ENCODE measurements at regions not wholly inside any gene's neighbourhood (a gene's known extent, or its start where the extent isn't known, plus 50 kb on each side); places are given as distances from the start of the nearest gene placed in this dataset.

DNA sequence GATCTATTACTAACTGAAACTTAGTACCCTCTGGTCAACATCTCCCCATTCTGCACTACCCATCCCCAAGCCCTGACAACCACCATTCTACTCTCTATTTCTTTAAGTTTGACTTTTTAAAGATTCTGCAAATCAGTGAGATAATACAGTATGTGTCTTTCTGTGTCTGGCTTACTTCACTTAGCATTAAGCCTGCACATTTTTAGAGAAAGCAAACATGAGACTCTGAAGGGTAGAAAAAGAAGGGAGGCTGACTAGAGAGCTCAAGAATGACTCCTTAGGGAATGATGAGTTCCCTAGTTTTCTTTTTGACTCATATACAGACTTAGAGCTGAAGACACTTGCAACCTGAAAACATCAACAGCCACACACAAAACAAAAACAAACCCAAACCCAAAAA, 311.3 kb downstream of the SQOR start:
- no peaks in the 10 kb centered on the region for H3K9me3 ChIP-seq (ENCODE audit: control insufficient read depth in 1 of 2, low read length in 2 of 2)
- H3K27ac ChIP-seq (ENCODE audit: low read depth, low read length) = no peak overlapping the region
- Mint-ChIP-seq H3K27me3 (no peaks in the 10 kb centered on the region), H3K36me3 (no peaks in the 10 kb centered on the region), H3K27ac (no peak overlapping the region), H3K4me1 (no peaks in the 10 kb centered on the region), H3K9me3 (peaks cover 0 to 8% (median 2%) of the 10 kb centered on the region in 8 donors), H3K4me3 (peak overlapping the region in 1 of 8 donors; percentile 13)
- no peaks in the 10 kb centered on the region for H3K27me3 ChIP-seq (ENCODE audit: insufficient read depth, low read length)
- ChIA-PET CTCF (ENCODE audit: partially characterized antibody) (no interaction called here), POLR2A (ENCODE audit: partially characterized antibody) (no interaction called here)
- H3K4me1 ChIP-seq (ENCODE audit: insufficient read depth, low read length) = no peaks in the 10 kb centered on the region
- H3K36me3 ChIP-seq (ENCODE audit: insufficient read depth, low read length) = no peaks in the 10 kb centered on the region
- DNase-seq = no peak
- intact Hi-C loops (cut with micrococcal nuclease) = no loop called here
- no peak overlapping the region for H3K4me3 ChIP-seq (ENCODE audit: low read length in 2 of 2)

- no peaks in the 10 kb centered on the region for H3K36me3 ChIP-seq (ENCODE audit: insufficient read depth, low read length)
- no peak for DNase-seq
Measured at GRCh38 chr15:45948181-45948621, 313.4 kb downstream of the SQOR start.

DNA sequence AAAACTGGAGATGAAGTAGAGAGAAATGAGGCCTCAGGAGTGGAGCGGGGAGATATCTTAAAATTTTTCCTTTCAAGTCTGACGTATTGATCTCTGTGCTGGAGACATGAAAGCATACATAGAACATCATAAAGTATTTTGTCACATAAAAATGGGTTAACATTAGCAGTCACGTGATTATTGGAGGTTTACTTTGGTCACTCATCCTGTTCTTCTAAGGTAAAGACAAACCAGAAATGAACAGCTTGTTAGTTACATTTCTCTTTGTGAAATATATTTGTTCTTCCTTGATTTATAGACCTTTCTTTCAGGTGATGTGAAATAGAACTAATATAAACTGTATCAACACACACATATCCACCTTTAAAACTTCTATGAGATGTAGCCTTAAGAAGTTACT, 324.1 kb downstream of the SQOR start:
- CTCF ChIA-PET (ENCODE audit: partially characterized antibody) = no interaction called here
- POLR2A ChIA-PET (ENCODE audit: partially characterized antibody) = no interaction called here
- no peaks in the 10 kb centered on the region for H3K9me3 ChIP-seq (ENCODE audit: control insufficient read depth in 1 of 2, low read length in 2 of 2)
- Mint-ChIP-seq H3K27ac (no peak overlapping the region), H3K27me3 (peaks cover 2% of the 10 kb centered on the region in 2 donors), H3K36me3 (peaks cover 0 to 3% of the 10 kb centered on the region in 2 donors), H3K4me3 (no peak overlapping the region), H3K9me3 (peaks cover 5 to 36% (median 30%) of the 10 kb centered on the region in 8 donors), H3K4me1 (no peaks in the 10 kb centered on the region)
- H3K36me3 ChIP-seq (ENCODE audit: insufficient read depth, low read length) = no peaks in the 10 kb centered on the region
- DNase-seq = no peak
- intact Hi-C loops (cut with micrococcal nuclease) = no loop called here
- H3K4me3 ChIP-seq (ENCODE audit: low read length in 2 of 2) = no peak overlapping the region
- H3K27me3 ChIP-seq (ENCODE audit: insufficient read depth, low read length) = no peaks in the 10 kb centered on the region
- H3K4me1 ChIP-seq (ENCODE audit: insufficient read depth, low read length) = no peaks in the 10 kb centered on the region
- no peak overlapping the region for H3K27ac ChIP-seq (ENCODE audit: low read depth, low read length)

More at GRCh38 chr15:45948181-45948621, 313.4 kb downstream of the SQOR start:
- Mint-ChIP-seq H3K27me3 (no peaks in the 10 kb centered on the region), H3K27ac (no peak overlapping the region), H3K4me1 (no peaks in the 10 kb centered on the region), H3K9me3 (peaks cover 0 to 8% (median 3%) of the 10 kb centered on the region in 8 donors), H3K4me3 (no peak overlapping the region), H3K36me3 (no peaks in the 10 kb centered on the region)
- Histone ChIP-seq H3K9me3 (ENCODE audit: control insufficient read depth in 1 of 2, low read length in 2 of 2) (no peaks in the 10 kb centered on the region), H3K4me3 (ENCODE audit: low read length in 2 of 2) (no peak overlapping the region), H3K4me1 (ENCODE audit: insufficient read depth, low read length) (no peaks in the 10 kb centered on the region), H3K27ac (ENCODE audit: low read depth, low read length) (no peak overlapping the region), H3K27me3 (ENCODE audit: insufficient read depth, low read length) (no peaks in the 10 kb centered on the region)
- intact Hi-C loops (cut with micrococcal nuclease) = no loop called here
- ChIA-PET CTCF (ENCODE audit: partially characterized antibody) (no interaction called here), POLR2A (ENCODE audit: partially characterized antibody) (no interaction called here)

- ChIA-PET POLR2A (ENCODE audit: partially characterized antibody) (no interaction called here), CTCF (ENCODE audit: partially characterized antibody) (no interaction called here)
- H3K9me3 ChIP-seq (ENCODE audit: control insufficient read depth in 1 of 2, low read length in 2 of 2) = no peaks in the 10 kb centered on the region
- Mint-ChIP-seq H3K4me3 (no peak overlapping the region), H3K36me3 (peaks cover 0 to 3% of the 10 kb centered on the region in 2 donors), H3K9me3 (peaks cover 5 to 35% (median 26%) of the 10 kb centered on the region in 8 donors), H3K4me1 (peaks cover 0 to 1% (median 0%) of the 10 kb centered on the region in 4 donors), H3K27me3 (peaks cover 0 to 2% of the 10 kb centered on the region in 2 donors), H3K27ac (no peak overlapping the region)
- DNase-seq = no peak
- no peaks in the 10 kb centered on the region for H3K4me1 ChIP-seq (ENCODE audit: insufficient read depth, low read length)
- intact Hi-C loops (cut with micrococcal nuclease) = no loop called here
- H3K27ac ChIP-seq (ENCODE audit: low read depth, low read length) = no peak overlapping the region
- no peaks in the 10 kb centered on the region for H3K27me3 ChIP-seq (ENCODE audit: insufficient read depth, low read length)
- no peaks in the 10 kb centered on the region for H3K36me3 ChIP-seq (ENCODE audit: insufficient read depth, low read length)
- no peak overlapping the region for H3K4me3 ChIP-seq (ENCODE audit: low read length in 2 of 2)
Measured at GRCh38 chr15:45962733-45963132, 327.9 kb downstream of the SQOR start.

- ChIA-PET CTCF (ENCODE audit: partially characterized antibody) (no interaction called here), POLR2A (ENCODE audit: partially characterized antibody) (no interaction called here)
- DNase-seq = no peak
- peaks cover 0 to 8% (median 2%) of the 10 kb centered on the region in 8 donors for H3K9me3 Mint-ChIP-seq
- H3K4me1 Mint-ChIP-seq = peaks cover 0 to 1% (median 0%) of the 10 kb centered on the region in 4 donors
- H3K27me3 Mint-ChIP-seq = no peaks in the 10 kb centered on the region
- H3K36me3 Mint-ChIP-seq = no peaks in the 10 kb centered on the region
- H3K4me3 Mint-ChIP-seq = no peak overlapping the region
- Histone ChIP-seq H3K27ac (ENCODE audit: low read depth, low read length) (no peak overlapping the region), H3K4me3 (ENCODE audit: low read length in 2 of 2) (no peak overlapping the region), H3K36me3 (ENCODE audit: insufficient read depth, low read length) (no peaks in the 10 kb centered on the region), H3K27me3 (ENCODE audit: insufficient read depth, low read length) (no peaks in the 10 kb centered on the region), H3K4me1 (ENCODE audit: insufficient read depth, low read length) (no peaks in the 10 kb centered on the region), H3K9me3 (ENCODE audit: control insufficient read depth in 1 of 2, low read length in 2 of 2) (no peaks in the 10 kb centered on the region)
- H3K27ac Mint-ChIP-seq = no peak overlapping the region
- intact Hi-C loops (cut with micrococcal nuclease) = no loop called here
Measured at GRCh38 chr15:45970542-45970941, 335.7 kb downstream of the SQOR start.

DNA sequence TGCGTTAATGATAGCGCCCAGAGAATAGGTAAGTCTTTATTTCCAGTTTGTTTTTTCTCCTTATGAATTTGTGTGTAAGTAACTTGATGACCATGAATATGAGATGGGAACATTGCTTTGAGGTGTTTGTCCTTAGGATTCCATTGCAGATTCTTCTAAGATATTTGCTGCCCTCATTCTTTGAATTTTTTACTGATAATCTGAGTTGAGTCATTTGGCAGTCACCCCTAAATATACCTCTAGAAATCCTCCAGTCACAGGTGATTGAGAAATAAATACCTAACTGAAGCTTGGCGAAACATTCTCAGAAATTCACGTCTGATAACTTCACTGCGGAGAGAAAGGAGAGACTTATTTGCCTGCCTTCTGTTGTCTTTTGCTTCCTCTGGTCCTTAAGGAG, 345.5 kb downstream of the SQOR start:
- peaks cover 0 to 10% (median under 1%) of the 10 kb centered on the region in 8 donors for H3K9me3 Mint-ChIP-seq
- no peak overlapping the region for H3K27ac ChIP-seq (ENCODE audit: low read depth, low read length)
- no peaks in the 10 kb centered on the region for H3K27me3 ChIP-seq (ENCODE audit: insufficient read depth, low read length)
- H3K9me3 ChIP-seq (ENCODE audit: control insufficient read depth in 1 of 2, low read length in 2 of 2) = no peaks in the 10 kb centered on the region
- intact Hi-C loops (cut with micrococcal nuclease) = no loop called here
- no peaks in the 10 kb centered on the region for H3K36me3 Mint-ChIP-seq
- ChIA-PET POLR2A (ENCODE audit: partially characterized antibody) (no interaction called here), CTCF (ENCODE audit: partially characterized antibody) (no interaction called here)
- H3K27me3 Mint-ChIP-seq = no peaks in the 10 kb centered on the region
- no peaks in the 10 kb centered on the region for H3K36me3 ChIP-seq (ENCODE audit: insufficient read depth, low read length)
- no peak for DNase-seq
- no peak overlapping the region for H3K4me3 Mint-ChIP-seq
- H3K4me1 ChIP-seq (ENCODE audit: insufficient read depth, low read length) = no peaks in the 10 kb centered on the region
- no peak overlapping the region for H3K4me3 ChIP-seq (ENCODE audit: low read length in 2 of 2)
- H3K4me1 Mint-ChIP-seq = no peaks in the 10 kb centered on the region
- H3K27ac Mint-ChIP-seq = no peak overlapping the region

DNA sequence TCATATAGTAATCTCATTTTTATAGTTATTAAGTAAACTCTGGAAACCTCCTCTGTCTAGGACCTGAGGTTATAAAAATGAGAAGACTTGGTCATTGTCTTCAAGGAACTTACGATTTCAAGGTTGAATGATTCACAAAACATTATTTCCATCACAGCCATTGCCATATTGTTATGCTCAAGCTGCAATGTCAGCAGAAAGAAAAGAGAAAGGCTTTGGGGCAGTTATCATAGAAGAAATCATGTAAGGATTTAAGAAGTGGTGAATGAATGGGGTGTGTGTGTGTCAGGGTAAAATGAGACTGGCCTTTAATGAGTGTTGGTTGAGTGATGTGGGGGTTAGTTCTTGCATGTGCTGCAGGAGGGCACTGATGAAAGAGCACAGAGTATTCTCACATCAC, 346.8 kb downstream of the SQOR start:
- POLR2A ChIA-PET (ENCODE audit: partially characterized antibody) = no interaction called here

GRCh38 chr15:45991863-45992262, 357.0 kb downstream of the SQOR start:
- ChIA-PET CTCF (ENCODE audit: partially characterized antibody) (no interaction called here), POLR2A (ENCODE audit: partially characterized antibody) (interaction anchor here (1.2 kb wide), 1 partner anchor 9 kb away, joined by 4 read pairs; no protein-coding TSS in a partner anchor)
- no peaks in the 10 kb centered on the region for H3K4me1 ChIP-seq (ENCODE audit: insufficient read depth, low read length)
- Mint-ChIP-seq H3K27me3 (no peaks in the 10 kb centered on the region), H3K36me3 (no peaks in the 10 kb centered on the region), H3K4me3 (no peak overlapping the region), H3K9me3 (peaks cover 0 to 13% (median 3%) of the 10 kb centered on the region in 8 donors), H3K27ac (no peak overlapping the region), H3K4me1 (no peaks in the 10 kb centered on the region)
- no peak overlapping the region for H3K27ac ChIP-seq (ENCODE audit: low read depth, low read length)
- no peak for DNase-seq
- no peaks in the 10 kb centered on the region for H3K36me3 ChIP-seq (ENCODE audit: insufficient read depth, low read length)
- no peak overlapping the region for H3K4me3 ChIP-seq (ENCODE audit: low read length in 2 of 2)
- no peaks in the 10 kb centered on the region for H3K9me3 ChIP-seq (ENCODE audit: control insufficient read depth in 1 of 2, low read length in 2 of 2)
- intact Hi-C loops (cut with micrococcal nuclease) = no loop called here
- no peaks in the 10 kb centered on the region for H3K27me3 ChIP-seq (ENCODE audit: insufficient read depth, low read length)

More for the DNA sequence above, 346.8 kb downstream of the SQOR start:
- H3K4me1 Mint-ChIP-seq = no peaks in the 10 kb centered on the region
- no peak overlapping the region for H3K27ac ChIP-seq (ENCODE audit: low read depth, low read length)
- no peak overlapping the region for H3K27ac Mint-ChIP-seq
- no peak for DNase-seq
- no peak overlapping the region for H3K4me3 Mint-ChIP-seq
- H3K9me3 ChIP-seq (ENCODE audit: control insufficient read depth in 1 of 2, low read length in 2 of 2) = no peaks in the 10 kb centered on the region
- no peaks in the 10 kb centered on the region for H3K36me3 ChIP-seq (ENCODE audit: insufficient read depth, low read length)
- intact Hi-C loops (cut with micrococcal nuclease) = no loop called here
- H3K4me3 ChIP-seq (ENCODE audit: low read length in 2 of 2) = no peak overlapping the region
- H3K27me3 Mint-ChIP-seq = no peaks in the 10 kb centered on the region
- CTCF ChIA-PET (ENCODE audit: partially characterized antibody) = no interaction called here
- no peaks in the 10 kb centered on the region for H3K27me3 ChIP-seq (ENCODE audit: insufficient read depth, low read length)
- H3K4me1 ChIP-seq (ENCODE audit: insufficient read depth, low read length) = no peaks in the 10 kb centered on the region
- H3K9me3 Mint-ChIP-seq = peaks cover 0 to 14% (median 5%) of the 10 kb centered on the region in 8 donors
- H3K36me3 Mint-ChIP-seq = no peaks in the 10 kb centered on the region
